ENCODE measurements at regions not wholly inside any gene's neighbourhood (a gene's known extent, or its start where the extent isn't known, plus 50 kb on each side); places are given as distances from the start of the nearest gene placed in this dataset.

DNA sequence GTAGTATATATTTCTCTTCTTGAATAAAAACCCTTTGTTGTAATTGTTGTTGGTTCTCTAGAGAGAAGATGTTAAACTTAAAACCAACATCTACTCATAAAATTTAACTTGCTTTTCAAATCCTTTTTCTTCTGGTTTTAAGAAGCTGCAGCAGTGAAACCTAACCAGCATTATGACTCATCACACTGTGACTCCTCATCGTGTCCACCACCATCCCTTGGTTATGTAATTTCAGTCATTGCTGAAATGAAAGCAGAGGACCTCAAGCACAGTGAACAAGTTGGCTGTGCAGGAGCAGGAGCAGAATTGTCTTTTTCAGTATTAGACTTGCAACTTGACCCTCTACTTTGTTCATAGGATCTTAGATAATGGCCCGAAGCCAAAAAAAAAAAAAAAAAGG, 64.9 kb upstream of the HTR2A start:
- TF ChIP-seq, protein P1, sequence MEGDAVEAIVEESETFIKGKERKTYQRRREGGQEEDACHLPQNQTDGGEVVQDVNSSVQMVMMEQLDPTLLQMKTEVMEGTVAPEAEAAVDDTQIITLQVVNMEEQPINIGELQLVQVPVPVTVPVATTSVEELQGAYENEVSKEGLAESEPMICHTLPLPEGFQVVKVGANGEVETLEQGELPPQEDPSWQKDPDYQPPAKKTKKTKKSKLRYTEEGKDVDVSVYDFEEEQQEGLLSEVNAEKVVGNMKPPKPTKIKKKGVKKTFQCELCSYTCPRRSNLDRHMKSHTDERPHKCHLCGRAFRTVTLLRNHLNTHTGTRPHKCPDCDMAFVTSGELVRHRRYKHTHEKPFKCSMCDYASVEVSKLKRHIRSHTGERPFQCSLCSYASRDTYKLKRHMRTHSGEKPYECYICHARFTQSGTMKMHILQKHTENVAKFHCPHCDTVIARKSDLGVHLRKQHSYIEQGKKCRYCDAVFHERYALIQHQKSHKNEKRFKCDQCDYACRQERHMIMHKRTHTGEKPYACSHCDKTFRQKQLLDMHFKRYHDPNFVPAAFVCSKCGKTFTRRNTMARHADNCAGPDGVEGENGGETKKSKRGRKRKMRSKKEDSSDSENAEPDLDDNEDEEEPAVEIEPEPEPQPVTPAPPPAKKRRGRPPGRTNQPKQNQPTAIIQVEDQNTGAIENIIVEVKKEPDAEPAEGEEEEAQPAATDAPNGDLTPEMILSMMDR (conservative IDR thresholded peaks at IDR 0.05), result no peak
- no peak for TF ChIP-seq ZFX (IDR thresholded peaks at IDR 0.05)

Measured in C4-2B (cell line).